Heart left ventricle (tissue), 13 donors: ENCODE measurements at regions not wholly inside any gene's neighbourhood (a gene's known extent, or its start where the extent isn't known, plus 50 kb on each side); places are given as distances from the start of the nearest gene placed in this dataset.

Experiments used
- POLR2A ChIP-seq, 2 donors: fragments of 450-650 bp; IDR thresholded peaks; one replicate each; pipeline ENCODE4 v1.6.1; 2017; ENCODE audit warnings: antibody characterized with exemption in 2 of 2, mild to moderate bottlenecking in 2 of 2, moderate library complexity in 2 of 2
- TF ChIP-seq, protein P1 (sequence below), 12 donors: fragments of 200-600 bp; sonication (generic) in 4 of 12; IDR thresholded peaks; one replicate each; pipeline versions ENCODE4 v1.5.0 to v1.8.0; 2018 to 2022; ENCODE audit warnings: antibody characterized with exemption in 12 of 12, mild to moderate bottlenecking in 5 of 12
- donor health status: ischemic (EF 13 %, LVEDD 7.1; RV severe dilation, severe dysfunction).
- donor health status: DM: no; HTN: yes; CAD: no.
- donor health status: DM: no; HTN: no; CAD: no.
- donor health status: ischemic (EF 25% LVEDD 6.9; RV normal size, moderate dysfunction).
- donor health status: ischemic (EF 25% LVEDD 5.7; RV mildly dilated, moderate dysfunction).
- donor health status: ischemic (EF 35%, LVEDD 5.7; RV mildly dilated, moderate dysfunction).
- donor health status: nonischemic (EF 11% LVEDD 7.7; RV severe dilation, severe dysfunction).
- donor health status: DM: yes; HTN: yes; CAD: no.
- donor health status: PGD.
- donor health status: ischemic (EF 29% LVEDD 5.4; RV normal size, mild dysfunction).
- donor health status: nonischemic (EF 23%, LVEDD 6.1; RV moderate dilation, normal function).

DNA sequence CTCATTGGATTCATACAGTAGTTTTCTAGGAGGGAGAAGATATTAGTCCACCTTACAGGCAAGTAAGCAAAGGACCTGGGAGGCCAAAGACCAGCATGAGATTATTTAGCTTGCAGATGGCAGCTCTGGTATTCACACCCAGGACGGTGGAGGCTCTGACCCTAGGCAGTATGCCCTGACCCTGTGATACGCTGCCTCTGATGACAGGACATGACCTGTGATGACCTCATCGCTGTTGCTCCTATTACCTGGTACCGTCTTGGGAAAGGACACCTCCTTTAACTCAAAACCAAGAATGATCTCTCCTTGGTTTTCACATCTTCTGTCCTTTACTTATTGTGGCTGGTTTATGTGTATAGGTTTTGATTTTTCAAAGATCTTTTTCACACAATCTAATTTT, 298.6 kb downstream of the CLIC5 start:
- TF ChIP-seq, protein P1, sequence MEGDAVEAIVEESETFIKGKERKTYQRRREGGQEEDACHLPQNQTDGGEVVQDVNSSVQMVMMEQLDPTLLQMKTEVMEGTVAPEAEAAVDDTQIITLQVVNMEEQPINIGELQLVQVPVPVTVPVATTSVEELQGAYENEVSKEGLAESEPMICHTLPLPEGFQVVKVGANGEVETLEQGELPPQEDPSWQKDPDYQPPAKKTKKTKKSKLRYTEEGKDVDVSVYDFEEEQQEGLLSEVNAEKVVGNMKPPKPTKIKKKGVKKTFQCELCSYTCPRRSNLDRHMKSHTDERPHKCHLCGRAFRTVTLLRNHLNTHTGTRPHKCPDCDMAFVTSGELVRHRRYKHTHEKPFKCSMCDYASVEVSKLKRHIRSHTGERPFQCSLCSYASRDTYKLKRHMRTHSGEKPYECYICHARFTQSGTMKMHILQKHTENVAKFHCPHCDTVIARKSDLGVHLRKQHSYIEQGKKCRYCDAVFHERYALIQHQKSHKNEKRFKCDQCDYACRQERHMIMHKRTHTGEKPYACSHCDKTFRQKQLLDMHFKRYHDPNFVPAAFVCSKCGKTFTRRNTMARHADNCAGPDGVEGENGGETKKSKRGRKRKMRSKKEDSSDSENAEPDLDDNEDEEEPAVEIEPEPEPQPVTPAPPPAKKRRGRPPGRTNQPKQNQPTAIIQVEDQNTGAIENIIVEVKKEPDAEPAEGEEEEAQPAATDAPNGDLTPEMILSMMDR (IDR thresholded peaks at IDR 0.05), result no peak
- no peak for TF ChIP-seq POLR2A (IDR thresholded peaks at IDR 0.05)
